B cell (primary cell): ENCODE measurements at regions not wholly inside any gene's neighbourhood (a gene's known extent, or its start where the extent isn't known, plus 50 kb on each side); places are given as distances from the start of the nearest gene placed in this dataset.

ENCODE experiments used
- ATAC-seq: fragments of 200-7000 bp; cut with Tn5 transposase; one replicate; pipeline ENCODE4 v1.10.0; 2021; ENCODE audit warnings: low read depth, mild to moderate bottlenecking, moderate number of reproducible peaks, moderate library complexity
- CTCF ChIA-PET: fragments of 350-600 bp; sonication (Branson Sonifier 250); formaldehyde crosslinking; loops from one replicate; lab custom pipeline; 2021; ENCODE audit warnings: antibody characterized with exemption, inconsistent platforms; lab: Charles Lee
- POLR2A ChIA-PET: fragments of 350-600 bp; sonication (Branson Sonifier 250); formaldehyde crosslinking; loops from one replicate; lab custom pipeline; 2021; ENCODE audit warnings: antibody characterized with exemption; lab: Charles Lee
- DNase-seq: peaks from one replicate; pipeline ENCODE4 v3.0.0; 2013
- H2AFZ ChIP-seq: 2 replicates; pipeline ENCODE4 v1.6.1; 2012; ENCODE audit warnings: mild to moderate bottlenecking, low read depth, low read length; ENCODE audit not compliant: insufficient read depth, poor library complexity, severe bottlenecking
- H3K27ac ChIP-seq, 2 donors: 1 replicate in 1 of 2; 2 replicates in 1 of 2; pipeline ENCODE4 v1.5.1; 2012 to 2013; ENCODE audit warnings: low read length in 2 of 2, mild to moderate bottlenecking in 2 of 2, moderate library complexity in 1 of 2
- H3K27me3 ChIP-seq, 4 experiments: fragments of 200-600 bp in 1 of 4; sonication (generic) in 1 of 4; replicated peaks in 1 of 4; 1 replicate in 2 of 4; 2 replicates in 2 of 4; pipeline versions ENCODE4 v1.6.1 to v1.7.0; 2013 to 2016; ENCODE audit warnings: low read length in 3 of 4, mild to moderate bottlenecking in 2 of 4, mixed read lengths in 1 of 4, moderate library complexity in 1 of 4; ENCODE audit not compliant: insufficient read depth in 4 of 4, control insufficient read depth in 3 of 4; ENCODE audit errors: control extremely low read depth in 1 of 4
- H3K36me3 ChIP-seq, 2 experiments: replicated peaks in 1 of 2; 1 replicate in 1 of 2; 2 replicates in 1 of 2; pipeline versions ENCODE4 v1.6.1 to v1.7.1; 2013; ENCODE audit warnings: low read length in 1 of 2; ENCODE audit not compliant: insufficient read depth in 2 of 2, control insufficient read depth in 1 of 2; ENCODE audit errors: control extremely low read depth in 1 of 2, extremely low read depth in 1 of 2
- H3K4me1 ChIP-seq, 2 donors: fragments of 200-600 bp in 1 of 2; sonication (generic) in 1 of 2; 1 replicate in 1 of 2; 2 replicates in 1 of 2; pipeline versions ENCODE4 v1.5.1 to v1.6.1; 2013 to 2017; ENCODE audit warnings: low read length in 2 of 2; ENCODE audit not compliant: control insufficient read depth in 2 of 2, insufficient read depth in 2 of 2
- H3K4me2 ChIP-seq: replicated peaks from 2 replicates; pipeline ENCODE3; 2012; ENCODE audit warnings: mild to moderate bottlenecking, low read depth, low read length; ENCODE audit not compliant: poor library complexity, severe bottlenecking
- H3K4me3 ChIP-seq, 5 experiments: fragments of 200-600 bp in 1 of 5; sonication (generic) in 1 of 5; 1 replicate in 3 of 5; 2 replicates in 2 of 5; pipeline versions ENCODE4 v1.5.1 to v1.7.0; 2011 to 2016; ENCODE audit warnings: low read length in 4 of 5, mild to moderate bottlenecking in 4 of 5, low read depth in 2 of 5, control low read depth in 1 of 5, moderate library complexity in 1 of 5; ENCODE audit not compliant: insufficient read depth in 1 of 5; ENCODE audit errors: control extremely low read depth in 1 of 5, extremely low read depth in 1 of 5
- H3K79me2 ChIP-seq: fragments of 200-600 bp; sonication (generic); one replicate; pipeline ENCODE4 v1.6.0; 2016; ENCODE audit warnings: low read length; ENCODE audit not compliant: control insufficient read depth, insufficient read depth
- H3K9ac ChIP-seq: fragments of 200-600 bp; sonication (generic); 2 replicates; pipeline ENCODE4 v1.6.1; 2017; ENCODE audit warnings: mild to moderate bottlenecking, low read length, moderate library complexity
- H3K9me3 ChIP-seq, 3 donors: one replicate each; pipeline versions ENCODE4 v1.6.1 to v1.7.1; 2013; ENCODE audit warnings: low read length in 2 of 3; ENCODE audit not compliant: control insufficient read depth in 2 of 3, insufficient read depth in 1 of 3; ENCODE audit errors: control extremely low read depth in 1 of 3
- H4K20me1 ChIP-seq: 2 replicates; pipeline ENCODE4 v1.6.0; 2012; ENCODE audit warnings: mild to moderate bottlenecking, low read length; ENCODE audit not compliant: insufficient read depth, control insufficient read depth, poor library complexity, severe bottlenecking
- H3K27ac Mint-ChIP-seq: one replicate; pipeline ENCODE4 v1.8.0; 2021; ENCODE audit warnings: mixed read lengths
- H3K27me3 Mint-ChIP-seq: one replicate; pipeline ENCODE4 v1.8.0; 2021; ENCODE audit warnings: mixed read lengths
- H3K4me1 Mint-ChIP-seq: one replicate; pipeline ENCODE4 v1.8.0; 2021; ENCODE audit warnings: mixed read lengths
- H3K4me3 Mint-ChIP-seq: one replicate; pipeline ENCODE4 v1.8.0; 2021; ENCODE audit warnings: mixed read lengths
- H3K9me3 Mint-ChIP-seq: one replicate; pipeline ENCODE4 v1.8.0; 2022; ENCODE audit warnings: mixed read lengths; ENCODE audit not compliant: insufficient read depth
- EZH2 ChIP-seq: IDR thresholded peaks from 2 replicates; pipeline ENCODE4 v1.6.1; 2012; ENCODE audit warnings: borderline replicate concordance, low read depth, mild to moderate bottlenecking, moderate library complexity, low read length; ENCODE audit not compliant: insufficient read depth, poor library complexity, severe bottlenecking
- WGBS: methylation state at CpG from one replicate; pipeline ENCODE4 v1.1.5; 2013; ENCODE audit warnings: missing lambda C conversion rate; ENCODE audit not compliant: insufficient coverage; 5-methylcytosine and 5-hydroxymethylcytosine counted together
- intact Hi-C: fragments of 100-400 bp; cut with micrococcal nuclease; formaldehyde crosslinking; loops from one replicate; pipeline ENCODE4 v1.10.0; 2022
- TF ChIP-seq, protein P1 (sequence below): fragments of 200-600 bp; IDR thresholded peaks from one replicate; pipeline ENCODE4 v1.8.0; 2022; ENCODE audit warnings: antibody characterized with exemption, mild to moderate bottlenecking

DNA sequence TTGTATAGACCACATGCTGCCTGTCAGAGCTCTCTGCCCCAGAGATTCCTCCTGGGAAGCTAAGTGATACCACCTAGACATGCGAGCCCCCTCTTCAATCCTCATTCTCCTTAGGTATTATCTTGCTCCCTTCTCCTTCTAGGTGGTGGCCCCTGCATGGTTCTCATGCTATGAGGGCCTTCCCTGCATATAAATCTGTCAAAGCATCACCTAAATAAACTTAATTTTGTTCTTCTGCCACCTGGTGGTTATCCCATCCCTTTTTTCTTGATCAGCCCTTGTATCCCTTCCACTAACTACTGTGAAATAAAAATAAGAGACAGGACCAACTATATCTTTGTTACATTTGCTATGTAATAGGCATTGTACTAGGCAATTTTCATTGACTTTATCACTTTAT lies 242.1 kb downstream of the CDC14C start:
- Mint-ChIP-seq H3K27me3 (no peaks in the 10 kb centered on the region), H3K27ac (no peak overlapping the region), H3K4me1 (no peaks in the 10 kb centered on the region), H3K4me3 (no peak overlapping the region), H3K9me3 (no peaks in the 10 kb centered on the region)
- H3K27me3 ChIP-seq = no peaks in the 10 kb centered on the region
- ChIA-PET CTCF (no interaction called here), POLR2A (no interaction called here)
- intact Hi-C loops = loop anchor here (10.0 kb wide), 1 partner anchor 1222 kb away; the partner anchor contains the start of gene PKD1L1
- H3K9ac ChIP-seq = no peak overlapping the region
- H3K4me3 ChIP-seq = no peak overlapping the region
- TF ChIP-seq, protein P1, sequence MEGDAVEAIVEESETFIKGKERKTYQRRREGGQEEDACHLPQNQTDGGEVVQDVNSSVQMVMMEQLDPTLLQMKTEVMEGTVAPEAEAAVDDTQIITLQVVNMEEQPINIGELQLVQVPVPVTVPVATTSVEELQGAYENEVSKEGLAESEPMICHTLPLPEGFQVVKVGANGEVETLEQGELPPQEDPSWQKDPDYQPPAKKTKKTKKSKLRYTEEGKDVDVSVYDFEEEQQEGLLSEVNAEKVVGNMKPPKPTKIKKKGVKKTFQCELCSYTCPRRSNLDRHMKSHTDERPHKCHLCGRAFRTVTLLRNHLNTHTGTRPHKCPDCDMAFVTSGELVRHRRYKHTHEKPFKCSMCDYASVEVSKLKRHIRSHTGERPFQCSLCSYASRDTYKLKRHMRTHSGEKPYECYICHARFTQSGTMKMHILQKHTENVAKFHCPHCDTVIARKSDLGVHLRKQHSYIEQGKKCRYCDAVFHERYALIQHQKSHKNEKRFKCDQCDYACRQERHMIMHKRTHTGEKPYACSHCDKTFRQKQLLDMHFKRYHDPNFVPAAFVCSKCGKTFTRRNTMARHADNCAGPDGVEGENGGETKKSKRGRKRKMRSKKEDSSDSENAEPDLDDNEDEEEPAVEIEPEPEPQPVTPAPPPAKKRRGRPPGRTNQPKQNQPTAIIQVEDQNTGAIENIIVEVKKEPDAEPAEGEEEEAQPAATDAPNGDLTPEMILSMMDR = no peak
- no peak for TF ChIP-seq EZH2
- H3K9me3 ChIP-seq = no peaks in the 10 kb centered on the region
- H3K4me2 ChIP-seq = no peak overlapping the region
- no peak overlapping the region for H3K27ac ChIP-seq
- WGBS = 100% methylated on average over 1 of the region's 1 CpG
- no peaks in the 10 kb centered on the region for H4K20me1 ChIP-seq
- H3K79me2 ChIP-seq = no peaks in the 10 kb centered on the region
- no peaks in the 10 kb centered on the region for H3K4me1 ChIP-seq
- DNase-seq = no peak
- ATAC-seq = no peak
- H3K36me3 ChIP-seq = no peaks in the 10 kb centered on the region
- no peak overlapping the region for H2AFZ ChIP-seq

- ChIA-PET POLR2A (no interaction called here), CTCF (no interaction called here)
- H3K27ac Mint-ChIP-seq = no peak overlapping the region
- Histone ChIP-seq H3K27ac (no peak overlapping the region), H3K9ac (no peak overlapping the region), H2AFZ (no peak overlapping the region), H3K36me3 (no peaks in the 10 kb centered on the region), H3K4me3 (no peak overlapping the region), H3K9me3 (no peaks in the 10 kb centered on the region), H4K20me1 (no peaks in the 10 kb centered on the region), H3K27me3 (no peaks in the 10 kb centered on the region), H3K79me2 (no peaks in the 10 kb centered on the region), H3K4me2 (no peak overlapping the region), H3K4me1 (no peaks in the 10 kb centered on the region)
- intact Hi-C loops = no loop called here
- ATAC-seq = no peak
- TF ChIP-seq, protein P1 = no peak
- no peak for TF ChIP-seq EZH2
- H3K4me3 Mint-ChIP-seq = no peak overlapping the region
- no peaks in the 10 kb centered on the region for H3K4me1 Mint-ChIP-seq
- no peaks in the 10 kb centered on the region for H3K9me3 Mint-ChIP-seq
- WGBS = no CpG with 5 or more reads among the region's 1 CpG
- H3K27me3 Mint-ChIP-seq = no peaks in the 10 kb centered on the region
- DNase-seq = no peak
These were observed 248.3 kb downstream of the CDC14C start for GRCh38 chr7:49172639-49173038.
